ENCODE measurements at regions not wholly inside any gene's neighbourhood (a gene's known extent, or its start where the extent isn't known, plus 50 kb on each side); places are given as distances from the start of the nearest gene placed in this dataset.

DNA sequence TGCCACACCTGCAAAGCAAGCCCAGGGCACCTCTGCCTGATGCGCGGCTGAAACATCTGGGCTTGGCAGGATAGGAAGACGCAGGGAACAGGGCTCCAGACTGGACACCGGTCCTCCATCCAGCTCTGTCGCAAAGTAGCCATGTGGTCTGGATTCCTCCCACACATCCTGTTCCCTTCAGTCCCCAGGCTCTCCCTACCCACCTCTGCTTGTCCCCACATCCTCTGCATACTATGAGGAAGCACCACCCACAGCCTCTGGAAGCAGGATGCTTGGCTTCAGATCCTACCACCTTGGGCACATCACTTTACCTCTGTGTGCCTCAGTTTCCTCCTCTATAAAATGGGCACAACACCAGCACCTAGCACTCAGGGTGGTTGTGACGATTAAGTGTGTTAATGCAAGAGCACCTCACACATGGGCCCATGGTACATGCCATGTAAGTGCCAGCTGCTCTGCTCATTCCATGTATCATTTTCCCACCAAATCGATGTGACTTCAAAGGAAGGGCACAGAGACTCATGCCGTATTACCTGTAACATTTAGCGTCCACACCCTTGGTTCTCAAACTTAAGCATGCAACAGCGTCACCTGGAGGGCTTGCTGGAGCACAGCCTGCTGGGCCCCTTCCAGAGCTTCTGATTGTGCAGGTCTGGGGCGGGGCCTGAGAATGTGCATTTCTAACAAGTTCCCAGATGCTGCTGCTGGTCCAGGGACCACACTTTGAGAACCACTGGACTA lies 138.6 kb upstream of the SDK2 start:
- H3K4me3 ChIP-seq (ENCODE audit: extremely low read depth in 1 of 4, insufficient read depth in 2 of 4, low read depth in 3 of 4, low read length in 4 of 4): no peak overlapping the region
- H3K14ac ChIP-seq (ENCODE audit: insufficient read length): no peak overlapping the region
- no peak for FAIRE-seq
- H3K27ac ChIP-seq (ENCODE audit: low read depth, low read length): no peak overlapping the region
- H2BK5ac ChIP-seq (ENCODE audit: low read depth, low read length): no peak overlapping the region
- no peak overlapping the region for H3K23ac ChIP-seq (ENCODE audit: insufficient read length)
- ChIA-PET CTCF (ENCODE audit: partially characterized antibody) (interaction anchor here (0.7 to 9.0 kb wide), 31 partner anchors 9 to 1462 kb away, joined by 3 to 44 read pairs (median 4); no protein-coding TSS in a partner anchor), POLR2A (ENCODE audit: partially characterized antibody) (no interaction called here)
- H3K23me2 ChIP-seq (ENCODE audit: low read depth, low read length): no peaks in the 10 kb centered on the region
- no peaks in the 10 kb centered on the region for H3K9me3 ChIP-seq (ENCODE audit: insufficient read depth in 2 of 2, low read depth in 1 of 2, low read length in 1 of 2)
- H2AK5ac ChIP-seq (ENCODE audit: low read depth, low read length): no peak overlapping the region
- H3K79me2 ChIP-seq (ENCODE audit: control insufficient read depth in 1 of 2, insufficient read depth in 2 of 2, low read length in 2 of 2): no peaks in the 10 kb centered on the region
- no peaks in the 10 kb centered on the region for H4K20me1 ChIP-seq (replicated peaks in 1 of 2; ENCODE audit: control insufficient read depth in 1 of 2, insufficient read depth in 2 of 2, low read length in 2 of 2)
- WGBS, 2 experiments (ENCODE audit: extremely low coverage in 1 of 2, insufficient coverage in 1 of 2, insufficient read length in 1 of 2, insufficient replicate concordance in 2 of 2, low coverage in 1 of 2, low lambda C conversion rate in 2 of 2, missing lambda C conversion rate in 1 of 2): 85% methylated on average over 11 of the region's 11 CpGs; no CpG with 5 or more reads in 1 of the 2 experiments
- H4K5ac ChIP-seq (ENCODE audit: insufficient read length, low read depth, low read length): no peak overlapping the region
- no peak for DNase-seq (ENCODE audit: low read depth in 1 of 2, low spot score in 2 of 2)
- no peaks in the 10 kb centered on the region for H3K36me3 ChIP-seq (ENCODE audit: control insufficient read depth in 2 of 4, insufficient read depth in 4 of 4, low read length in 3 of 4)
- no peak overlapping the region; the same call in 1 of the 2 replicates for H2BK12ac ChIP-seq (ENCODE audit: low read depth, low read length)
- H3K18ac ChIP-seq (ENCODE audit: extremely low read depth, low read length): peak overlapping the region; percentile 10; the same call in 1 of the 2 replicates
- H2BK120ac ChIP-seq (replicated peaks; ENCODE audit: low read depth, low read length): no peak overlapping the region
- H3K56ac ChIP-seq (replicated peaks; ENCODE audit: insufficient read length, low read depth, low read length): no peak overlapping the region
- no peak overlapping the region for H3K4me2 ChIP-seq (ENCODE audit: insufficient read depth in 1 of 2, low read depth in 2 of 2, low read length in 2 of 2)
- no peak overlapping the region for H3K9ac ChIP-seq (replicated peaks in 1 of 4; ENCODE audit: extremely low read depth in 1 of 4, low read depth in 3 of 4, low read length in 3 of 4)
- no peaks in the 10 kb centered on the region; a peak in 1 of 7 replicates for H3K27me3 ChIP-seq (replicated peaks in 1 of 4; ENCODE audit: control insufficient read depth in 3 of 4, extremely low read depth in 1 of 4, insufficient read depth in 3 of 4, low read length in 3 of 4)
- peak overlapping the region; percentile 37 for H2BK15ac ChIP-seq (ENCODE audit: low read length)
- H4K8ac ChIP-seq (ENCODE audit: extremely low read depth, insufficient read depth, low read length): no peak overlapping the region
- H2BK20ac ChIP-seq (ENCODE audit: low read length): 0 out of 2 replicates have a peak overlapping the region, but pooled peaks have one; percentile 22
- H4K91ac ChIP-seq (replicated peaks; ENCODE audit: insufficient read length, low read length): peak overlapping the region; percentile 11
- H3K4ac ChIP-seq (replicated peaks; ENCODE audit: insufficient read length, low read depth, low read length): no peak overlapping the region
- peaks cover 7 to 32% (median 16%) of the 10 kb centered on the region in 4 experiments for H3K4me1 ChIP-seq (replicated peaks in 1 of 4; ENCODE audit: control insufficient read depth in 3 of 4, insufficient read depth in 4 of 4, low read length in 3 of 4)
- 0 out of 2 replicates have a peak, but pooled peaks cover 3% of the 10 kb centered on the region for H3K79me1 ChIP-seq (ENCODE audit: low read depth, low read length)
- H2AFZ ChIP-seq (ENCODE audit: low read length): no peak overlapping the region
- no peak for TF ChIP-seq SIX5 (IDR thresholded peaks at IDR 0.05; ENCODE audit: low read depth, low read length)
- TF ChIP-seq RAD21 (IDR thresholded peaks at IDR 0.05 in 1 of 2, conservative IDR thresholded peaks at IDR 0.05 in 1 of 2; ENCODE audit: low read depth in 2 of 2, low read length in 2 of 2): peak; percentile 80 to 90
- TF ChIP-seq SP1 (IDR thresholded peaks at IDR 0.05; ENCODE audit: low read depth, low read length): no peak
- TF ChIP-seq, protein P1, sequence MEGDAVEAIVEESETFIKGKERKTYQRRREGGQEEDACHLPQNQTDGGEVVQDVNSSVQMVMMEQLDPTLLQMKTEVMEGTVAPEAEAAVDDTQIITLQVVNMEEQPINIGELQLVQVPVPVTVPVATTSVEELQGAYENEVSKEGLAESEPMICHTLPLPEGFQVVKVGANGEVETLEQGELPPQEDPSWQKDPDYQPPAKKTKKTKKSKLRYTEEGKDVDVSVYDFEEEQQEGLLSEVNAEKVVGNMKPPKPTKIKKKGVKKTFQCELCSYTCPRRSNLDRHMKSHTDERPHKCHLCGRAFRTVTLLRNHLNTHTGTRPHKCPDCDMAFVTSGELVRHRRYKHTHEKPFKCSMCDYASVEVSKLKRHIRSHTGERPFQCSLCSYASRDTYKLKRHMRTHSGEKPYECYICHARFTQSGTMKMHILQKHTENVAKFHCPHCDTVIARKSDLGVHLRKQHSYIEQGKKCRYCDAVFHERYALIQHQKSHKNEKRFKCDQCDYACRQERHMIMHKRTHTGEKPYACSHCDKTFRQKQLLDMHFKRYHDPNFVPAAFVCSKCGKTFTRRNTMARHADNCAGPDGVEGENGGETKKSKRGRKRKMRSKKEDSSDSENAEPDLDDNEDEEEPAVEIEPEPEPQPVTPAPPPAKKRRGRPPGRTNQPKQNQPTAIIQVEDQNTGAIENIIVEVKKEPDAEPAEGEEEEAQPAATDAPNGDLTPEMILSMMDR (IDR thresholded peaks at IDR 0.05; ENCODE audit: control extremely low read depth in 1 of 3, insufficient read depth in 1 of 3, low read depth in 1 of 3, low read length in 3 of 3): peak; percentile 70 to 87 (median 86)
- TF ChIP-seq, protein P2, sequence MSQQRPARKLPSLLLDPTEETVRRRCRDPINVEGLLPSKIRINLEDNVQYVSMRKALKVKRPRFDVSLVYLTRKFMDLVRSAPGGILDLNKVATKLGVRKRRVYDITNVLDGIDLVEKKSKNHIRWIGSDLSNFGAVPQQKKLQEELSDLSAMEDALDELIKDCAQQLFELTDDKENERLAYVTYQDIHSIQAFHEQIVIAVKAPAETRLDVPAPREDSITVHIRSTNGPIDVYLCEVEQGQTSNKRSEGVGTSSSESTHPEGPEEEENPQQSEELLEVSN (IDR thresholded peaks at IDR 0.05): peak; percentile 86
- TF ChIP-seq, protein P3, sequence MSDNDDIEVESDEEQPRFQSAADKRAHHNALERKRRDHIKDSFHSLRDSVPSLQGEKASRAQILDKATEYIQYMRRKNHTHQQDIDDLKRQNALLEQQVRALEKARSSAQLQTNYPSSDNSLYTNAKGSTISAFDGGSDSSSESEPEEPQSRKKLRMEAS (IDR thresholded peaks at IDR 0.05): peak; percentile 69
- peak; percentile 85 for TF ChIP-seq KDM1A (IDR thresholded peaks at IDR 0.05; ENCODE audit: borderline replicate concordance, low read length)
- peak in 1 of 2 experiments; percentile 85; a peak in 1 of 4 replicates for TF ChIP-seq HDAC2 (IDR thresholded peaks at IDR 0.05; ENCODE audit: borderline replicate concordance in 1 of 2, low read depth in 2 of 2, low read length in 2 of 2)
